Neural cell (in vitro differentiated cells): ENCODE measurements at regions not wholly inside any gene's neighbourhood (a gene's known extent, or its start where the extent isn't known, plus 50 kb on each side); places are given as distances from the start of the nearest gene placed in this dataset.
A peak's percentile ranks its signal among the peaks of the same experiment; 100 is the strongest.

Source experiments
- H2AFZ ChIP-seq: fragments of 200-600, 300-800 bp; sonication (generic), shearing (Covaris generic); 2 replicates; pipeline ENCODE4 v1.6.0; 2014; ENCODE audit warnings: low read depth, mild to moderate bottlenecking, antibody characterized with exemption, low read length, moderate library complexity
- H3F3A ChIP-seq: fragments of 200-600 bp; shearing (Covaris generic); 2 replicates; pipeline ENCODE4 v1.6.1; 2016; ENCODE audit warnings: mild to moderate bottlenecking, moderate library complexity, mixed read lengths, antibody characterized with exemption, low read length; ENCODE audit not compliant: insufficient read depth, poor library complexity, severe bottlenecking
- H3K27ac ChIP-seq: fragments of 200-600, 300-800 bp; sonication (generic), shearing (Covaris generic); 2 replicates; pipeline ENCODE4 v1.5.1; 2014; ENCODE audit warnings: mild to moderate bottlenecking, low read length, moderate library complexity
- H3K27me3 ChIP-seq: fragments of 300-800, 200-600 bp; sonication (generic), shearing (Covaris generic); 2 replicates; pipeline ENCODE4 v1.6.0; 2014; ENCODE audit warnings: mild to moderate bottlenecking, low read depth, low read length, moderate library complexity; ENCODE audit not compliant: insufficient read depth
- H3K36me3 ChIP-seq: fragments of 300-800, 200-600 bp; sonication (generic), shearing (Covaris generic); 2 replicates; pipeline ENCODE4 v1.5.1; 2014; ENCODE audit warnings: mild to moderate bottlenecking, antibody characterized with exemption, low read length, moderate library complexity; ENCODE audit not compliant: insufficient read depth
- H3K4me2 ChIP-seq: fragments of 300-800, 200-600 bp; sonication (generic), shearing (Covaris generic); 2 replicates; pipeline ENCODE4 v1.6.0; 2014; ENCODE audit warnings: mild to moderate bottlenecking, low read length
- H3K4me3 ChIP-seq: fragments of 300-800, 200-600 bp; sonication (generic), shearing (Covaris generic); 2 replicates; pipeline ENCODE4 v1.5.1; 2014; ENCODE audit warnings: mild to moderate bottlenecking, low read length, moderate library complexity
- H3K79me2 ChIP-seq: fragments of 200-600 bp; shearing (Covaris generic); replicated peaks from 2 replicates; pipeline ENCODE4 v1.6.0; 2014; ENCODE audit warnings: mild to moderate bottlenecking, low read length, moderate library complexity; ENCODE audit not compliant: insufficient read depth
- H3K9ac ChIP-seq: fragments of 300-800, 200-600 bp; sonication (generic), shearing (Covaris generic); 2 replicates; pipeline ENCODE4 v1.6.1; 2016; ENCODE audit warnings: mild to moderate bottlenecking, low read length, mixed read lengths
- H3K9me2 ChIP-seq: fragments of 200-600 bp; shearing (Covaris generic); 2 replicates; pipeline ENCODE4 v1.6.1; 2016; ENCODE audit warnings: mild to moderate bottlenecking, low read length, mixed read lengths; ENCODE audit not compliant: insufficient read depth
- H3K9me3 ChIP-seq: fragments of 200-600, 300-800 bp; sonication (generic), shearing (Covaris generic); 2 replicates; pipeline ENCODE4 v1.6.1; 2016; ENCODE audit warnings: mild to moderate bottlenecking, mixed run types, low read length, moderate library complexity, mixed read lengths
- H4K20me1 ChIP-seq: fragments of 200-600 bp; shearing (Covaris generic); 2 replicates; pipeline ENCODE4 v1.6.1; 2016; ENCODE audit warnings: mild to moderate bottlenecking, mixed run types; ENCODE audit not compliant: insufficient read depth
- EP300 ChIP-seq: fragments of 450-650 bp; conservative IDR thresholded peaks from 2 replicates; pipeline ENCODE4 v1.6.1; 2014; ENCODE audit warnings: antibody characterized with exemption, mild to moderate bottlenecking, moderate library complexity; ENCODE audit not compliant: poor library complexity, severe bottlenecking
- EZH2 ChIP-seq: fragments of 200-600, 300-800 bp; shearing (Covaris generic), sonication (generic); IDR thresholded peaks from 2 replicates; pipeline ENCODE4 v1.6.1; 2014; ENCODE audit warnings: antibody characterized with exemption, low read length, borderline replicate concordance, mild to moderate bottlenecking; ENCODE audit not compliant: insufficient read depth, poor library complexity, severe bottlenecking
- MXI1 ChIP-seq: fragments of 450-650 bp; conservative IDR thresholded peaks from 2 replicates; pipeline ENCODE4 v1.6.1; 2014; ENCODE audit warnings: antibody characterized with exemption, mild to moderate bottlenecking; ENCODE audit not compliant: poor library complexity, severe bottlenecking
- POLR2AphosphoS5 ChIP-seq: IDR thresholded peaks from 2 replicates; pipeline ENCODE4 v1.6.1; 2012
- RAD21 ChIP-seq: fragments of 450-650 bp; conservative IDR thresholded peaks from 2 replicates; pipeline ENCODE4 v1.6.1; 2014; ENCODE audit warnings: antibody characterized with exemption, mild to moderate bottlenecking, moderate library complexity
- SMC3 ChIP-seq: fragments of 450-650 bp; conservative IDR thresholded peaks from 2 replicates; pipeline ENCODE4 v1.6.1; 2014; ENCODE audit warnings: antibody characterized with exemption, mild to moderate bottlenecking, moderate library complexity; ENCODE audit not compliant: poor library complexity
- TAF1 ChIP-seq: IDR thresholded peaks from 2 replicates; pipeline ENCODE4 v1.6.1; 2012; ENCODE audit warnings: low read depth
- TF ChIP-seq, protein P1 (sequence below): IDR thresholded peaks from 2 replicates; pipeline ENCODE4 v1.6.1; 2012; ENCODE audit warnings: borderline replicate concordance
- TF ChIP-seq, protein P2 (sequence below): fragments of 450-650 bp; IDR thresholded peaks from 2 replicates; pipeline ENCODE4 v1.5.1; 2014; ENCODE audit warnings: antibody characterized with exemption, mild to moderate bottlenecking, moderate library complexity; ENCODE audit not compliant: poor library complexity, severe bottlenecking

DNA sequence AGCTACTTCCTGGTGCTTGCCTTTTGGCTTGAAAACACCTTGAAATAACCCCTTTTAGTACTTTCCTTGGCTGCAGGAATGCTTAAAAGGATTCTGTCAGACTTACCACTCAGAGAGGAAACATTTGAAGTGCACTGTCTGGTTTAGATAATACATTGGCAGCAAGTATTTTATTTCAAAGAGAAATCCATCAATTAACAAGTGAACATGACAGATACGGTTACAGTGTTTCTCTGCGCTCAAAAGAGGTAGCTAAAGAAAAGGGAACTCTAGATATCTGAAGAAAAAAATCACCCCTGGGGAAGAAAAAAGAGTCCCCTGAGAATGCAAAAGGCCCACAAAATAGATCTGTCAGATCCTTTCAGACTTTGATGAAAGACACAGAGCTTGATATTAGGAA lies 421.9 kb downstream of the LRFN5 start:
- no peak overlapping the region for H2AFZ ChIP-seq
- TF ChIP-seq POLR2AphosphoS5 (peak; percentile 56), EZH2 (no peak), EP300 (peak; percentile 96)
- TF ChIP-seq, protein P1, sequence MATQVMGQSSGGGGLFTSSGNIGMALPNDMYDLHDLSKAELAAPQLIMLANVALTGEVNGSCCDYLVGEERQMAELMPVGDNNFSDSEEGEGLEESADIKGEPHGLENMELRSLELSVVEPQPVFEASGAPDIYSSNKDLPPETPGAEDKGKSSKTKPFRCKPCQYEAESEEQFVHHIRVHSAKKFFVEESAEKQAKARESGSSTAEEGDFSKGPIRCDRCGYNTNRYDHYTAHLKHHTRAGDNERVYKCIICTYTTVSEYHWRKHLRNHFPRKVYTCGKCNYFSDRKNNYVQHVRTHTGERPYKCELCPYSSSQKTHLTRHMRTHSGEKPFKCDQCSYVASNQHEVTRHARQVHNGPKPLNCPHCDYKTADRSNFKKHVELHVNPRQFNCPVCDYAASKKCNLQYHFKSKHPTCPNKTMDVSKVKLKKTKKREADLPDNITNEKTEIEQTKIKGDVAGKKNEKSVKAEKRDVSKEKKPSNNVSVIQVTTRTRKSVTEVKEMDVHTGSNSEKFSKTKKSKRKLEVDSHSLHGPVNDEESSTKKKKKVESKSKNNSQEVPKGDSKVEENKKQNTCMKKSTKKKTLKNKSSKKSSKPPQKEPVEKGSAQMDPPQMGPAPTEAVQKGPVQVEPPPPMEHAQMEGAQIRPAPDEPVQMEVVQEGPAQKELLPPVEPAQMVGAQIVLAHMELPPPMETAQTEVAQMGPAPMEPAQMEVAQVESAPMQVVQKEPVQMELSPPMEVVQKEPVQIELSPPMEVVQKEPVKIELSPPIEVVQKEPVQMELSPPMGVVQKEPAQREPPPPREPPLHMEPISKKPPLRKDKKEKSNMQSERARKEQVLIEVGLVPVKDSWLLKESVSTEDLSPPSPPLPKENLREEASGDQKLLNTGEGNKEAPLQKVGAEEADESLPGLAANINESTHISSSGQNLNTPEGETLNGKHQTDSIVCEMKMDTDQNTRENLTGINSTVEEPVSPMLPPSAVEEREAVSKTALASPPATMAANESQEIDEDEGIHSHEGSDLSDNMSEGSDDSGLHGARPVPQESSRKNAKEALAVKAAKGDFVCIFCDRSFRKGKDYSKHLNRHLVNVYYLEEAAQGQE, result peak; percentile 92
- H3K27ac ChIP-seq, result peak overlapping the region; percentile 60

DNA sequence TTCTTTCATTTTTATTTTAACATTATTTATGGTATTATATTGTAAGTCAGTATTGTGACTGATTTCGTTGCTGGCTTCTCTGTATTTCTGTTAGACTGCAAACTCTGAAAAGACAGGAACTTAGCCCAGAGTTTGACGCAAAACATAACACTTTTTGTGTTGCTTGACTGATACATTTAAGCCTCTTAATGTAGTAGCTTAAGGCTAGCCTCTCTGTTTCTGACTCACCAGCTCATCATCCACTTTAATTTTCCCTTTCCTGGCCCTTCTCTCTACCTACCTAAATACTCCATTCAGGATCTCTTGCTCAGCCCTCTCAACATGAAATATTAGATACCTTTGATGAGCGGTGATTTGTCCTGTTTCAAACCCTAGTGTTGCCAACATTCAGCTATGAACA lies 420.6 kb downstream of the LRFN5 start:
- H4K20me1 ChIP-seq, result no peaks in the 10 kb centered on the region
- H3K9me2 ChIP-seq, result no peaks in the 10 kb centered on the region
- H3K79me2 ChIP-seq, result no peaks in the 10 kb centered on the region
- H3K27me3 ChIP-seq, result no peaks in the 10 kb centered on the region
- no peak overlapping the region for H2AFZ ChIP-seq
- no peak overlapping the region for H3K4me3 ChIP-seq
- TF ChIP-seq EP300 (no peak), TAF1 (no peak), RAD21 (no peak), MXI1 (no peak), SMC3 (no peak), POLR2AphosphoS5 (no peak), EZH2 (no peak)
- TF ChIP-seq, protein P1, result no peak
- TF ChIP-seq, protein P2, sequence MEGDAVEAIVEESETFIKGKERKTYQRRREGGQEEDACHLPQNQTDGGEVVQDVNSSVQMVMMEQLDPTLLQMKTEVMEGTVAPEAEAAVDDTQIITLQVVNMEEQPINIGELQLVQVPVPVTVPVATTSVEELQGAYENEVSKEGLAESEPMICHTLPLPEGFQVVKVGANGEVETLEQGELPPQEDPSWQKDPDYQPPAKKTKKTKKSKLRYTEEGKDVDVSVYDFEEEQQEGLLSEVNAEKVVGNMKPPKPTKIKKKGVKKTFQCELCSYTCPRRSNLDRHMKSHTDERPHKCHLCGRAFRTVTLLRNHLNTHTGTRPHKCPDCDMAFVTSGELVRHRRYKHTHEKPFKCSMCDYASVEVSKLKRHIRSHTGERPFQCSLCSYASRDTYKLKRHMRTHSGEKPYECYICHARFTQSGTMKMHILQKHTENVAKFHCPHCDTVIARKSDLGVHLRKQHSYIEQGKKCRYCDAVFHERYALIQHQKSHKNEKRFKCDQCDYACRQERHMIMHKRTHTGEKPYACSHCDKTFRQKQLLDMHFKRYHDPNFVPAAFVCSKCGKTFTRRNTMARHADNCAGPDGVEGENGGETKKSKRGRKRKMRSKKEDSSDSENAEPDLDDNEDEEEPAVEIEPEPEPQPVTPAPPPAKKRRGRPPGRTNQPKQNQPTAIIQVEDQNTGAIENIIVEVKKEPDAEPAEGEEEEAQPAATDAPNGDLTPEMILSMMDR, result no peak
- no peak overlapping the region for H3K9ac ChIP-seq
- no peaks in the 10 kb centered on the region for H3K36me3 ChIP-seq
- no peaks in the 10 kb centered on the region for H3K9me3 ChIP-seq
- H3F3A ChIP-seq, result peaks cover 4% of the 10 kb centered on the region
- no peak overlapping the region for H3K27ac ChIP-seq
- H3K4me2 ChIP-seq, result no peak overlapping the region

More for the DNA sequence above, 421.9 kb downstream of the LRFN5 start:
- peak overlapping the region; percentile 30 for H3K4me2 ChIP-seq
- H3K36me3 ChIP-seq, result no peaks in the 10 kb centered on the region
- no peaks in the 10 kb centered on the region for H3K79me2 ChIP-seq
- no peaks in the 10 kb centered on the region for H3K9me3 ChIP-seq
- H3K9ac ChIP-seq, result no peak overlapping the region
- H3F3A ChIP-seq, result peaks cover 4% of the 10 kb centered on the region
- no peaks in the 10 kb centered on the region for H3K27me3 ChIP-seq
- no peaks in the 10 kb centered on the region for H3K9me2 ChIP-seq
- no peak overlapping the region for H3K4me3 ChIP-seq
- H4K20me1 ChIP-seq, result no peaks in the 10 kb centered on the region
